ENCODE measurements at regions not wholly inside any gene's neighbourhood (a gene's known extent, or its start where the extent isn't known, plus 50 kb on each side); places are given as distances from the start of the nearest gene placed in this dataset.

DNA sequence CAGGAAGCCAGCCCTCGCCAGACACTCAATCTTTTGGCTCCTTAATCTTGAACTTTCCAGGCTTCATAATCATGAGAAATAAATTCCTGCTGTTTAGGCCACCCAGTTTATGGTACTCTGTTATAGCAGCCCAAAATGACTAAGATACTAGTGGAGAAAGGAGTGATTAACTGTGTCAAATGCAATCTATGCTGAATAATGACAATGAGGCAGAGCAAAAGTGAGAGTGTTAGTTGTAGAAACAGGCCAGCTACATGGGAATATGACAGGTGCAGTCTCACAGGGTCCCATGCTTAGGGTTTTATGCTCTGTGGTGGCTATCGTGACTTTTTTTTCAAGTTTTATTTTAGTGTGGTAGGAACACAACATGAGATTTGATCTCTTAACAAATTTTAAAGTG is 888.8 kb downstream of the TTLL7 start:
- no peak overlapping the region for H3K4me3 ChIP-seq (ENCODE audit: low read depth, low read length)
- no peak for DNase-seq (ENCODE audit: low read depth)
- TF ChIP-seq, protein P1, sequence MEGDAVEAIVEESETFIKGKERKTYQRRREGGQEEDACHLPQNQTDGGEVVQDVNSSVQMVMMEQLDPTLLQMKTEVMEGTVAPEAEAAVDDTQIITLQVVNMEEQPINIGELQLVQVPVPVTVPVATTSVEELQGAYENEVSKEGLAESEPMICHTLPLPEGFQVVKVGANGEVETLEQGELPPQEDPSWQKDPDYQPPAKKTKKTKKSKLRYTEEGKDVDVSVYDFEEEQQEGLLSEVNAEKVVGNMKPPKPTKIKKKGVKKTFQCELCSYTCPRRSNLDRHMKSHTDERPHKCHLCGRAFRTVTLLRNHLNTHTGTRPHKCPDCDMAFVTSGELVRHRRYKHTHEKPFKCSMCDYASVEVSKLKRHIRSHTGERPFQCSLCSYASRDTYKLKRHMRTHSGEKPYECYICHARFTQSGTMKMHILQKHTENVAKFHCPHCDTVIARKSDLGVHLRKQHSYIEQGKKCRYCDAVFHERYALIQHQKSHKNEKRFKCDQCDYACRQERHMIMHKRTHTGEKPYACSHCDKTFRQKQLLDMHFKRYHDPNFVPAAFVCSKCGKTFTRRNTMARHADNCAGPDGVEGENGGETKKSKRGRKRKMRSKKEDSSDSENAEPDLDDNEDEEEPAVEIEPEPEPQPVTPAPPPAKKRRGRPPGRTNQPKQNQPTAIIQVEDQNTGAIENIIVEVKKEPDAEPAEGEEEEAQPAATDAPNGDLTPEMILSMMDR (conservative IDR thresholded peaks at IDR 0.05; ENCODE audit: low read depth, low read length), result no peak

DNA sequence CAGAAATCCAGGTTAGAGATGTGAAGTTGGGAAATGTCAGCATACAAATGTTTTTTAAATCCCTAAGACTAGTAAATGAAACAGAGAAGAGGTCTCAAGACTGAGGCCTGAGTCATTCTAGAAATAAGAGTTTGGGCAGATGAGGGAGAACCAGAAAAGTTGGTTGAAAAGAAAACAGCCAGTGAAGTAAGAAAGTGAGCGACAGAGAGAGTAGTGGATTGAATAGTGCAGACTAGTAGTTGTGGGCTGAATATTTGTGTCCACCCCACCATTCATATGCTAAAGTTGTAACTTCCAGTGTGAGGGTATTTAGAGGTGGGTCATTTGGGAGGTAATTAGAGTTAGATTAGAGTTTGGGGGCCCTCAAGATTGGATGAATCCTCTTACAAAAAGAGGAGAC is 889.2 kb downstream of the TTLL7 start:
- TF ChIP-seq, protein P1 (conservative IDR thresholded peaks at IDR 0.05; ENCODE audit: low read depth, low read length), result no peak
- DNase-seq (ENCODE audit: low read depth), result no peak

DNA sequence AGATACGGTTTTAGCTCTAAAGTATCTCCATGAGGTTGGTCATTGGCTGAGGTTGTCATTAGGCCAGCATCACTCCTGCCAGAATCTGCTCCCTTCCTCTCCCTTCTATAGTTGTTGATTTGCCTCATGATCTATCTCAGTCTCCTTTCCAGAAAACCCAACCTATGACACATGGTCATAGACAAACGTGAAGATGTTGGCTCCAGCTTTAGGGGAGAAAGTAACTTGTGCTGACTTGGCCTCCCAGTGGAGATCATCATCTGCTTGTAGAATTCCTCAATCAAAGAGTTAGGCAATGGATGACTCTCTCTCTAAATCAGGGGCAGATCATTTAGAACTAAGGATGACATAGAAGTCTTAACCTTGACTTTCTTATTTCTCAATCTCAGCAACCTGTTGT is 894.4 kb downstream of the TTLL7 start:
- H3K4me3 ChIP-seq (ENCODE audit: low read depth, low read length), result no peak overlapping the region
- no peak for DNase-seq (ENCODE audit: low read depth)
- TF ChIP-seq, protein P1 (conservative IDR thresholded peaks at IDR 0.05; ENCODE audit: low read depth, low read length), result no peak

More for the DNA sequence above, 889.2 kb downstream of the TTLL7 start:
- no peak overlapping the region for H3K4me3 ChIP-seq (ENCODE audit: low read depth, low read length)

DNA sequence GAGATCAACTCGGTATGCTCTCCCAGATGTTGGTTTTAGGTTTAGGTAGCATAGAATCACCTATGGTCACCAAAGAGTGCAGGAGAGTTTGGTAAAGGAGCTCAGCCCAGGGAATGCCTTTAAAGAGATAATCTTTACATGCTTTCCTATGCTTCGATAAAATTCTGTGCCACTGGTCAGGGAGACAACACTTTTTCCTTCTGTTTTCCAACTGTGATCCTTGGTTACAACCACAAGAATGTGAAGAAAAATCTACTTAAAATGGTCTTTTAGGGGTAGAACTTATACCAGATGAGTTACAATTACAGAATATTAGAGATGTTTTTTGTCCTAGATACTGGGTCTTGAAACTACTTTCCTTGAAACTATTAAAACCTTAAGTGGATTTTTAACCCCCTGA is 895.6 kb downstream of the TTLL7 start:
- TF ChIP-seq, protein P1 (conservative IDR thresholded peaks at IDR 0.05; ENCODE audit: low read depth, low read length), result no peak
- H3K4me3 ChIP-seq (ENCODE audit: low read depth, low read length), result no peak overlapping the region
- no peak for DNase-seq (ENCODE audit: low read depth)

DNA sequence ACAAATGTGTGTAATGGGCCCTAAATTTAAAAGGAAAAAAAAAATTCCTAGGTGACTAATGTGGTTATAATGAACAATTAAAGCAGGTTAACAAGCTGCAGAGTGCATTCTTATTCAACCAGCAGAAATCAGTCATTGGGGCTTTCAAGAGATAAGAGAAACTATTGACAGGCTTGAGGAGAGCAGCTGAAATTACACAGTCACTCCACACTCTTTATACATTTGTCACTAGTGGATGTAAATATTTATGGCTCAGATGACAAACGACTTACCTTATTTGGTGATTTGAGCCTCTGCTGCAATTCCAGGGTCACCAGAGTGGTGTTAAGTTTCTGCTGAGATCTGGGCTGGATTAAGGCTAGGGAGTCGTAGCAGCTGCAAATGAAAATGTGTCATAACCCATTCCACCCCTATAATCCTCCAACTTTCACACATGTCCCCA is 896.3 kb downstream of the TTLL7 start:
- DNase-seq (ENCODE audit: low read depth), result no peak
- TF ChIP-seq, protein P1 (conservative IDR thresholded peaks at IDR 0.05; ENCODE audit: low read depth, low read length), result no peak
- no peak overlapping the region for H3K4me3 ChIP-seq (ENCODE audit: low read depth, low read length)

DNA sequence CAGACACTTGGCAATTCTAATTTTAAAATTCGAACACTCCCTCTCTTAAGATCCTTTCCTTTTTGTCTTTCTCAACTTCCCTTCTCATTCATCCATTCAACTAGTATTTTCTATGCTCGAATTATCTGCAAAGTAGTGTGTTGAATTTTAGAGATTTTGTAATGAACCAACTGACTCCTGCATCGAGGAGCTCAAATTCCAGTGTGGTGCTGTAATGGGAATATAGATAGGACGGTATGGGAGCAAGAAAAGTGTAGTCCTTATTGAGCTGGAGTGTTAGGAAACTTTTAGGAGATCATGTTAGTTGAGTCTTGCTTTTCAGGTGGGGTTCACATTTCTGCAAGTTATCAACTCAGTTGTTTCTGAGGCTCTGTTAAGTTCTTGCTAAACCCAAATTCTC is 897.5 kb downstream of the TTLL7 start:
- TF ChIP-seq, protein P1 (conservative IDR thresholded peaks at IDR 0.05; ENCODE audit: low read depth, low read length), result no peak
- DNase-seq (ENCODE audit: low read depth), result no peak
- no peak overlapping the region for H3K4me3 ChIP-seq (ENCODE audit: low read depth, low read length)

DNA sequence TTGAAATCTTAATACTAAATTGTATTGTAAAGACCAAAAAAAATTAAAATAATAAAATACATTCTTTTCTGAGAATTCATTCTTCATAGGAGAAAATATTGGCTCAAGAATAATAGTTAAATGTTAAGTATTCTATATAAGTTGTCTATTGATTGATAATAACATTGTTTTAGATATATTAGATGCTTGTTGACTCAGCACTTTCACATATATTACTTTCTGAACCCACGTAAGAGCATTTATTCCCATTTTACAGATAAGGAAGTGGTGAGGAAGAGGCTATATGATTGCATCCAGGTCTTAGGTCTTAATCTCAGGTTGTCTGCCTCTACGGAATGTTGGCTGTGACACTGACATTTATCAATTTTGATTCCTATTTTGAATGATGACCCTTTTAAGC is 898.8 kb downstream of the TTLL7 start:
- H3K4me3 ChIP-seq (ENCODE audit: low read depth, low read length), result no peak overlapping the region
- TF ChIP-seq, protein P1 (conservative IDR thresholded peaks at IDR 0.05; ENCODE audit: low read depth, low read length), result no peak
- DNase-seq (ENCODE audit: low read depth), result no peak

Data from epithelial cell of proximal tubule (primary cell).